Activated CD4-positive, alpha-beta memory T cell treated with anti-CD3 and anti-CD28 coated beads for 36 hours (primary cell): ENCODE measurements at regions not wholly inside any gene's neighbourhood (a gene's known extent, or its start where the extent isn't known, plus 50 kb on each side); places are given as distances from the start of the nearest gene placed in this dataset.

ENCODE experiments used
- CTCF ChIA-PET: fragments of 350-600 bp; sonication (Branson Sonifier 250); formaldehyde crosslinking; loops from one replicate; lab custom pipeline; 2021; ENCODE audit warnings: antibody characterized with exemption, inconsistent platforms; lab: Charles Lee
- POLR2A ChIA-PET: fragments of 350-600 bp; sonication (Branson Sonifier 250); formaldehyde crosslinking; loops from one replicate; lab custom pipeline; 2021; ENCODE audit warnings: antibody characterized with exemption; lab: Charles Lee
- DNase-seq: peaks from one replicate; pipeline ENCODE4 v3.0.0-alpha.2; 2020
- H3K27ac Mint-ChIP-seq: one replicate; pipeline ENCODE4 v1.8.0; 2021; ENCODE audit warnings: mixed read lengths
- H3K27me3 Mint-ChIP-seq: one replicate; pipeline ENCODE4 v1.8.0; 2021; ENCODE audit warnings: mixed read lengths
- H3K36me3 Mint-ChIP-seq: one replicate; pipeline ENCODE4 v1.8.0; 2021; ENCODE audit warnings: mixed read lengths
- H3K4me1 Mint-ChIP-seq: one replicate; pipeline ENCODE4 v1.8.0; 2021; ENCODE audit warnings: low read depth, mixed read lengths
- H3K4me3 Mint-ChIP-seq: one replicate; pipeline ENCODE4 v1.8.0; 2021; ENCODE audit warnings: mild to moderate bottlenecking, mixed read lengths
- H3K9me3 Mint-ChIP-seq: one replicate; pipeline ENCODE4 v1.8.0; 2021; ENCODE audit warnings: mixed read lengths
- intact Hi-C: fragments of 100-400 bp; cut with micrococcal nuclease; formaldehyde crosslinking; loops from one replicate; pipeline ENCODE4 v1.15.1; 2023

- no peaks in the 10 kb centered on the region for H3K9me3 Mint-ChIP-seq
- H3K27me3 Mint-ChIP-seq, result no peaks in the 10 kb centered on the region
- no peak overlapping the region for H3K4me3 Mint-ChIP-seq
- no peaks in the 10 kb centered on the region for H3K4me1 Mint-ChIP-seq
- no peak for DNase-seq
- intact Hi-C loops, result no loop called here
- ChIA-PET POLR2A (no interaction called here), CTCF (no interaction called here)
- H3K36me3 Mint-ChIP-seq, result no peaks in the 10 kb centered on the region
- no peak overlapping the region for H3K27ac Mint-ChIP-seq
These were observed 50.8 kb upstream of the SIMC1 start for GRCh38 chr5:176187276-176188062.

- Mint-ChIP-seq H3K36me3 (no peaks in the 10 kb centered on the region), H3K9me3 (no peaks in the 10 kb centered on the region), H3K27me3 (no peaks in the 10 kb centered on the region), H3K27ac (no peak overlapping the region), H3K4me3 (no peak overlapping the region), H3K4me1 (no peaks in the 10 kb centered on the region)
- CTCF ChIA-PET, result no interaction called here
- DNase-seq, result no peak
- POLR2A ChIA-PET, result no interaction called here
- intact Hi-C loops, result no loop called here
These were observed 50.1 kb upstream of the SIMC1 start for GRCh38 chr5:176188085-176188484.
